ENCODE measurements at regions not wholly inside any gene's neighbourhood (a gene's known extent, or its start where the extent isn't known, plus 50 kb on each side); places are given as distances from the start of the nearest gene placed in this dataset.

GRCh38 chr21:18524097-18524880 lies 120.7 kb upstream of the TMPRSS15 start:
- TF ChIP-seq CTCF (IDR thresholded peaks at IDR 0.05), result no peak
- TF ChIP-seq POLR2AphosphoS5 (IDR thresholded peaks at IDR 0.05), result no peak
